HG02938 (cell line): ENCODE measurements at regions not wholly inside any gene's neighbourhood (a gene's known extent, or its start where the extent isn't known, plus 50 kb on each side); places are given as distances from the start of the nearest gene placed in this dataset.
"Not testable (repeated sequence)": the region's sequence is repeated elsewhere in the genome, so short reads cannot be mapped to it uniquely, and the experiment has no call there.

ENCODE experiments used
- ATAC-seq: cut with Tn5 transposase; IDR thresholded peaks from one replicate; pipeline ENCODE4 v1.9.1; 2021; ENCODE audit warnings: mild to moderate bottlenecking, moderate library complexity; ENCODE audit not compliant: unreplicated experiment

GRCh38 chr7:34330308-34330707 lies 327.7 kb upstream of the NPSR1 start:
- ATAC-seq: no peak

- ATAC-seq: no peak
Observed at GRCh38 chr7:34331102-34331501, 326.9 kb upstream of the NPSR1 start.

- no peak for ATAC-seq
Observed at GRCh38 chr7:34332006-34332405, 326.0 kb upstream of the NPSR1 start.

GRCh38 chr7:34333184-34333583 lies 324.8 kb upstream of the NPSR1 start:
- no peak for ATAC-seq

DNA sequence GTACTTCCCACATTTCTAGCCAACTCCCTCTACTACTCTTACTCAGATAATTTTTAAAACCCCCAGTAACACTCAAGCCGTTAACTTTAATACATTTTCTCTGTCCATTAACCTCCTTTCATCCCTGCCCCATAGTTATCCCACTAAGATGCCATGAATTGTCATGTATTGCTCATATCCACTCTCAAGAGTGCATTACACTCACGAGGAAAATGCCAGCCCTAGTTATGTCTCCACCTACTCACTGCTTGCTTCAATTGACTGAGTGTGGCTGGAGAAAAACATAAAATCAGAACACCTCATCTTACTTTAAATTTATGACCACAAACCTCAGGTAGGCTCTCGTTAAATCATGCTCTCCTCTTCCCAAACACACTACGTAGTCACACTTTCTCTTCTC lies 324.1 kb upstream of the NPSR1 start:
- no peak for ATAC-seq

DNA sequence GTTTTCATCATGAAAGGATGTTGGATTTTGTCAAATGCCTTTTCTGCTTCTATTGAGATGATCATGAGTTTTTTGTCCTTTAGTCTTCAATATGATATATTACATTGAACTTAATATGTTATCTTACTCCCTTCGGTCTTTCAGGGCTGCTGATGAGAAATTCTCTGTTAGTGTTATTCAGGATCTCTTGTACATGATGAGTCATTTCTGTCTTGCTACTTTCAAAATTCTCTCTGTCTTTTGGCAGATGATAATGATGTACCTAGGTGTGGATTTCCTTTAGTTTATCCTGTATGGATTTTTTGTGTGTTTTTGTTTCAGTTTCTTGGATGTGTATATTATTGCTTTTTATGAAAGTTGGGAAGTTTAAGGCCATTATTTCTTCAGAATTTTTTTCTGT lies 320.9 kb upstream of the NPSR1 start:
- no peak for ATAC-seq

- no peak for ATAC-seq
Observed at GRCh38 chr7:34338961-34339526, 319.0 kb upstream of the NPSR1 start.

- no peak for ATAC-seq
Observed at GRCh38 chr7:34341326-34341725, 316.7 kb upstream of the NPSR1 start.

DNA sequence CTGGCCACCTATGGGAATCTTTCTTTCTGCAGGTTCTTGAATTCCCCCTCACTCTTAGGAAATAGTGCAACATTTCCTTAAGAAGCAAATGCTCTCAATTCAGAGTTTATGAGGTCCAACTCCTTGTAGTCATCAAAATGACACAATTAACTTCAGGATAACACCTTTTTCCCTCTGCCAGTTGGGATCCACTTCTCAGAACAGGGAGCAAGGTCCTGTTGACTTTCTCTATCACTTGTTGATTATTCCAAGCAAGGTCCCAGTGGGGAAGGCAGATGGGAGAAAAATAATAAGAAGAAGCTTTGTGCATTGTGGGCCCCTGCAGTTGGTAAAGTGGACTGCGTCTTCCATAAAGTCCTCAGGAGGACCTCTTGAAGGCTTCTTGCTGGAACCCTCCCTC lies 315.6 kb upstream of the NPSR1 start:
- no peak for ATAC-seq

GRCh38 chr7:34343667-34344066 lies 314.4 kb upstream of the NPSR1 start:
- ATAC-seq: no peak

DNA sequence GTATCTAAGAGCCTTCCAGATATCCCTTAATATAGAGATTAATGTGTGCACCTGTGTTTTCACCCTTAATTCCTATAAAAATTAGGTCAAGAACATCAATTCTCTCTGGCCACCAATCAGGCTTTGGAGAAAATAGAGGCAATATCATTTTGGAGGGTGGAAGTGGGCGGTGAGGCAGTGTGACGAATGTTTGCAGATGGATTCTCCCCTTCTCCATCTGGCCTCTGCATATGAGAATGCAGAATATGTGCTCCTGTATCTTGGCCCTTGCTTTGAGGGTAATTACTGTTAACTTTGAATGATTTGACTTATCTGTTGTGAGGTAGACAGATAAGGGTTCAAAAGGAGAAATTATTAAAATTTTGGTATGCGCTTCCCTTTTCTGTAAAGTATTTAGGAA lies 304.0 kb upstream of the NPSR1 start:
- ATAC-seq: no peak

DNA sequence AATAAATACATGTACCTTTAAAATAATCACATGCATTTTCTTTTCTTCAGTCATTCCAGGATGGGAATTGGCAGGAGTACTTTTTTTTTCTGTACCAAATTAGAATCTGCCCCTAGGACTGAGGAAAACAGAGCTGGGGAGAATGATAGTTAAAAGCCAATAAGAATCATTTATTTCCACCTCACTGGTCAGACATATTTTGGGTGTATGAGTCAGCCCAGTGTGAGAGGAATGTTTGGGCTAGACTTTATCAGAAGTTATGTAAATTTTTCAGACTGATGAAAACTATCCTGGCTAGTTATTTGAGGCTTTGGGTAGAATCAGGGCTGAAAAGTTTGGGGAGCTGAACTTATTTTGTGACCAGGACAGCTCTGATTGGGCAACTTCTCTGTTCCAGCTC lies 303.1 kb upstream of the NPSR1 start:
- no peak for ATAC-seq

- no peak for ATAC-seq
Observed at GRCh38 chr7:34357068-34357467, 300.9 kb upstream of the NPSR1 start.

DNA sequence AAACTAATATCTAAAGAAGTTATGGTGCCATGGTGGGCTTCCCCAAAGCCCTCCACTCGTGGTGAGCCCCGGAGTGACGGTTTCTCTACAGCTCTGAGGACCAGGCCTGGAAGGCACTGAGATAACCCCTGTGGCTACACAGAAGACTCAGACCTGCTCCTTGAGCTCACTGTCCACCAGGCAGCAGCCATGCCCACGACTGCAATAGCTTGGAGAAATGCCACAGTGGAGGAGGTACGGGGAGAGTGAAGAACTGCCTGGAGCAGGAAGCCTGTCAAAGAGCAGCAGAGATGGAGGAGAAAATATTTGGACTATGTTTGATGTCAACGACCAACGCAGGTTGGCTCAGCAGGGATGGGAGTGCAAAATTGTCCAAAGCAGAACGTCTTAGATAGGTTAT lies 300.1 kb upstream of the NPSR1 start:
- no peak for ATAC-seq

GRCh38 chr7:34358578-34358977 lies 299.4 kb upstream of the NPSR1 start:
- not testable (repeated sequence) for ATAC-seq

GRCh38 chr7:34361663-34362250 lies 296.3 kb upstream of the NPSR1 start:
- ATAC-seq: no peak

GRCh38 chr7:34362621-34363020 lies 295.4 kb upstream of the NPSR1 start:
- no peak for ATAC-seq

- ATAC-seq: no peak
Observed at GRCh38 chr7:34364130-34364529, 293.9 kb upstream of the NPSR1 start.

DNA sequence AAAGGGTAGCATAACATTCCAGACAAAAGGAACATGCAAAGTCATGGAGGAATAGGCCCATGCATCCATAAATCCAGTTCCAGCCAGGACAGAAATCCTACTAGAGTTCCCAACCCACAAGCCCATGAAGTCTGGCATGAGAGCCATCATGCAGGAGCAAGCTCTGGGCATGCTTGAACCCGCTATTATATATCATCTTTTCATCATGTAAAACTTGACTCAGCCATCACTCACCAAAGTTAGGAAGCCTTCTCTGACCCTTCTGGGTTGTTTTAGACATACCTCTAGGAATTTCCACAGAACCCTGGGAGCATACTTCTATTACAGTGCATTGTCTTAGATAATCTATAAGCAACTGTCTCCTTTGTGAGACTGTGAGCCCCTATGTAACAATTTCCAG lies 293.0 kb upstream of the NPSR1 start:
- ATAC-seq: no peak

- ATAC-seq: no peak
Observed at GRCh38 chr7:34365611-34366010, 292.4 kb upstream of the NPSR1 start.

GRCh38 chr7:34371922-34372321 lies 286.1 kb upstream of the NPSR1 start:
- no peak for ATAC-seq

- no peak for ATAC-seq
Observed at GRCh38 chr7:34373940-34374339, 284.1 kb upstream of the NPSR1 start.

DNA sequence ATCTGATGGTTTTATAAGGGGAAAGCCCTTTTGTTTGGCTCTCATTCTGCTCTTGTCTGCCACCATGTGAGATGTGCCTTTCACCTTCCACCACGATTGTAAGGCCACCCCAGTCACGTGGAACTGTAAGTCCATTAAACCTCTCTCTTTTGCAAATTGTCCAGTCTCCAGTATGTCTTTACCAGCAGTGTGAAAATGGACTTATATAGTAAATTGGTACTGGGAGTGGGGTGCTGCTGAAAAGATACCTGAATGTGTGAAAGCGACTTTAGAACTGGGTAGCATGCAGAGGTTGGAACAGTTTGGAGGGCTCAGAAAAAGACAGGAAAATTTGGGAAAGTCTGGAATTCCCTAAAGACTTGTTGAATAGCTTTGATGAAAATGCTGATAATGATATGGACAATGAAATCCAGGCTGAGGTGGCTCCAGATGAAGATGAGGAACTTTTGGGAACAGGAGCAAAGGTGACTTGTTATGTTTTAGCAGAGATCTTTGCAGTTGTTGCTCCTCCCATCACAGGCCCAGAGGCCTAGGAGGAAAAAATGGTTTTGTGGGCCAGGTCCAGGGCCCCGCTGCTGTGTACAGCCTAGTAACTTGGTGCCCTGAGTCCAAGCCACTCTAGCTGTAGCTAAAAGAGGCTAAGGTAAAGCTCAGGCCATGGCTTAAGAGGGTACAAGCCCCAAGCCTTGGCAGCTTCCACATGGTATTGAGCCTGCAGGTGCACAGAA lies 275.7 kb upstream of the NPSR1 start:
- ATAC-seq: no peak
